Endothelial cell of umbilical vein (primary cell): ENCODE measurements at regions not wholly inside any gene's neighbourhood (a gene's known extent, or its start where the extent isn't known, plus 50 kb on each side); places are given as distances from the start of the nearest gene placed in this dataset.

Source experiments
- CTCF ChIP-seq, 2 donors: IDR thresholded peaks; 1 replicate in 1 of 2; 2 replicates in 1 of 2; pipeline ENCODE4 v1.5.1; 2011; ENCODE audit warnings: low read length in 2 of 2, mild to moderate bottlenecking in 2 of 2, moderate library complexity in 2 of 2, control low read depth in 1 of 2, inconsistent platforms in 1 of 2, low read depth in 1 of 2; ENCODE audit not compliant: insufficient read depth in 1 of 2; ENCODE audit errors: extremely low read depth in 1 of 2
- EZH2 ChIP-seq: IDR thresholded peaks from 2 replicates; pipeline ENCODE4 v1.6.1; 2012; ENCODE audit warnings: borderline replicate concordance, low read depth, mild to moderate bottlenecking, moderate library complexity, low read length, inconsistent platforms; ENCODE audit not compliant: severe bottlenecking
- FOS ChIP-seq: IDR thresholded peaks from 2 replicates; pipeline ENCODE4 v1.6.1; 2011; ENCODE audit warnings: mild to moderate bottlenecking, low read length, moderate library complexity, borderline replicate concordance; ENCODE audit not compliant: insufficient read depth
- GATA2 ChIP-seq: IDR thresholded peaks from 2 replicates; pipeline ENCODE4 v1.7.0; 2011; ENCODE audit warnings: low read depth, mild to moderate bottlenecking, moderate library complexity, mixed read lengths, low read length; ENCODE audit not compliant: insufficient read length, insufficient read depth
- JUN ChIP-seq: IDR thresholded peaks from 2 replicates; pipeline ENCODE4 v1.6.1; 2011; ENCODE audit warnings: borderline replicate concordance, low read depth; ENCODE audit not compliant: insufficient read length, insufficient read depth
- MYC ChIP-seq: IDR thresholded peaks from one replicate; pipeline ENCODE4 v1.6.1; 2011; ENCODE audit warnings: mild to moderate bottlenecking, low read depth, low read length
- POLR2A ChIP-seq: IDR thresholded peaks from 2 replicates; pipeline ENCODE4 v1.6.1; 2012; ENCODE audit warnings: low read depth, mild to moderate bottlenecking, control low read depth, low read length
- POLR2AphosphoS5 ChIP-seq: IDR thresholded peaks from 2 replicates; pipeline ENCODE4 v1.6.1; 2012; ENCODE audit warnings: low read depth, mild to moderate bottlenecking, control low read depth, low read length, moderate library complexity; ENCODE audit not compliant: insufficient read depth
- TF ChIP-seq, protein P1 (sequence below): IDR thresholded peaks from 2 replicates; pipeline ENCODE4 v1.6.1; 2011; ENCODE audit not compliant: insufficient read depth, insufficient read length

- TF ChIP-seq CTCF (IDR thresholded peaks at IDR 0.05; ENCODE audit: extremely low read depth in 1 of 2, insufficient read depth in 1 of 2, low read depth in 1 of 2, low read length in 2 of 2), result no peak
- no peak for TF ChIP-seq POLR2A
- no peak for TF ChIP-seq POLR2AphosphoS5
- TF ChIP-seq JUN, result no peak
- TF ChIP-seq, protein P1, sequence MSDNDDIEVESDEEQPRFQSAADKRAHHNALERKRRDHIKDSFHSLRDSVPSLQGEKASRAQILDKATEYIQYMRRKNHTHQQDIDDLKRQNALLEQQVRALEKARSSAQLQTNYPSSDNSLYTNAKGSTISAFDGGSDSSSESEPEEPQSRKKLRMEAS, result no peak
- TF ChIP-seq GATA2, result no peak
- no peak for TF ChIP-seq EZH2
- TF ChIP-seq MYC, result no peak
- no peak for TF ChIP-seq FOS
These were observed 823.0 kb downstream of the REEP3 start for GRCh38 chr10:64344211-64344610.
